NCI-H446 treated with DMSO at 0.1 percent for 48 hours (cell line): ENCODE measurements at regions not wholly inside any gene's neighbourhood (a gene's known extent, or its start where the extent isn't known, plus 50 kb on each side); places are given as distances from the start of the nearest gene placed in this dataset.
"Not testable (repeated sequence)": the region's sequence is repeated elsewhere in the genome, so short reads cannot be mapped to it uniquely, and the experiment has no call there.

ENCODE experiments used
- DNase-seq: peaks from one replicate; lab custom pipeline; 2025; lab: John Stamatoyannopoulos, UW

DNA sequence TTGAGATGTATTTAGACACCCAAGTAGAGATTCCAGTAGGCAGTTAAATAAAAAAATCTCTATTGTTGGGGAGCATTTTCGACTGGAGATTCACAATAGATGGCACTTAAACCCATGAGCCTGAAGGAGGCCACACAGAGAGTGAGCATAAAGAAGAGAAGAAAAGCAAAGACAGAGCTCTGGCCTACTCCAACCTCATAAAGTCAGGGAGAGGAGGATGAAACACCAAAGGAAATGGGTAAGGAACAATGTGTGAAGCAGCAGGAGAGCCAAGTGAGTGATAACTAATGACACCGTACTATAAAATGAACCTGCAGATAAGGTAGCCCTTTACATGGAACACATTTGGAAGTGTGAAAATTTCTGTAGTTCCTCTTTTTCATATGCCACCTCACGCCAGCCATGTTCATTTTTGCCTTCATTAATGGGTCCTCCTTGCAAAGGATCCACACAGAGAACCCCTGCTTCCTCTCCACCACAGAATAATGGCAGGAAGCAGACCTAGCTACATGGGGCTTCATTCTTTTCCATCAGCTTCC, 150.0 kb upstream of the SYT10 start:
- no peak for DNase-seq

DNA sequence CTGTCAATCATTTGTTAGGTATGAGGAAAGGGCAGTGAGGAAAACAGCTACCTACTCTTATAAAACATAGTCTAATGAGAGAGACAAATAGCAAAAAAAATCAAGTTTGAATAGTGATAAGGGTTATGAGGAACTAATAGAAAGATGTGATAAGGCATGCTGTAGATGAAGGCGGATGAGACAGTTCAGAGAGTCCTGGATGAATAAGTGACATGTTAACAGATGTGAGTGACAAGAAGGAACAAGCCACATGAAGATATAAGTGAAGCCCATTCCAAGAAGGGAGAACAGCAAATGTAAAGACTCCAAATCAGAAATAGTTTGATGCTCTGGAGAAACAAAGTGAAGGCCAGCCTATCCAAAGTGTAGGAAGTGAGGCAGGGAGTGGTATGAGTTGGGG, 154.1 kb upstream of the SYT10 start:
- DNase-seq: no peak

DNA sequence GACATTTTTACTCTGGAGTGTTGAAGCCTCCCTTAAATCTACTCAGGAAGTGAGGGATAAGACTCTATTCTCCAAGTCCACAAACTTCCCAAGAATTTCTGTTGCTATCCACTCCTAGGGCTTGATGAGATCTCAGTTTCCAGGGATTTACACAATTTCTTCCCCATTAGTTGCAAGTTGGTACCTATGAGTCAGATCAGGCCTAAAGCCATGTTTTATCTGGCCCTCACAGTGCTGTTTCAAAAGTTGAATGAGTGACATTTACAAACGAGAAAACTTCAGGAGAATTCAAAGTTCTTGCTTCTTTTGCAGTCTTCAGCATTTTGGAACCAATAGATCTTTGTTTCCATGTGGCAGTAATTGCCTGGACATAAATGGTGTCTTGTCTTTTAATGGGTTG, 156.4 kb upstream of the SYT10 start:
- no peak for DNase-seq

DNA sequence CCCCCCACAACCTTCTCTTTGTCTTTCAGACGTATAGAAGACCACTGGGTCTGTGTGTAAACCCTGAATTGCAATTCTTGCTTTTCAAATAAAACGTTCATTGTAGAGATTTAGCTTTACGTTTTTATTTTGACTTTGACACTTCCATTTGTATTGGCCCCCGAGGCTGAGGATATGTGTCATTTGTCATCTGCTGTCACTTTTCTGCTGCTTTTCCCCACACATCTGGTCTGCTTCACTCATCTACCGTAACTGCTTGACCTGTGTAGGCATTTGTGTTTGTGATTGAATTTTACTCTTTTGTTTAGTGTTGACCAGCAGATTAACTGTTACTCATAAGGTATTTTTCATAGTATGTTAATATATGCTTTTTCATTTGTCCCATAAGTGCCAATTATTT, 157.2 kb upstream of the SYT10 start:
- DNase-seq: no peak

DNA sequence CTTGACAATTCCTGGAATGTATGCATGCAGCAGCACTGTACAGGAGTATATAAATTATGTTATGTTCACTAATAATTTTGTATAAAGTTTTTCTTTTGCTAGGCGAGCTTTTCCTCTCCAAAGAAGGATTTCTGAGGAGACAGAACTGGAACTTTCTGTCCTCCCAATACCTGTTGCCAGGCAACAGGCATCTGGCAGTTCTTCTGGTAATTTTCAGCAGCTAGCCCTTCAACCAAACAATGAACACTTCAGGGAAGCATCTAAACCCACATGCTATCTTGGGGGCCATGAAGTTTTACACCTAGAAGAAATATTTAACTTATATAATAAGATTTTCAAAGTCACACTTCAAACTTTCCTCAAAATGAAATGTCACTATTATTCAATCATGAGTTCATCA, 162.9 kb upstream of the SYT10 start:
- no peak for DNase-seq

DNA sequence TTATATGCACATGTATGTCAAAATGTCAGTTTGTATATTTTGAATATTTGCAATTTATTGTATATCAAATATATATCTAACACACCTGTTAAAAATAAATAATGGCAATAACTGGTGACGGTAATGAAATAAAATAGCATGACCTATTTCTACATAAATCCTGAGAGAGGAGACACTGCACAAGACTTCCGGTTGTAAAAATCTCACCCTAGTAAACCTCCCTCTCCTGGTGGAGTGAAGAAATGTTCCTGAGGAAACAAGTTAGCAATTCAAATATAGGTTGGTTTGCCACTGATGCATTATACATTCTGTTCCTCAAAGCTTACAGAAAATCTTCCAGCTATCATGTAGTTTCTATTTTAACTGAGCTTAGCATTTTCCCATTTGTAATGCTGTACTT, 166.1 kb upstream of the SYT10 start:
- DNase-seq: no peak

DNA sequence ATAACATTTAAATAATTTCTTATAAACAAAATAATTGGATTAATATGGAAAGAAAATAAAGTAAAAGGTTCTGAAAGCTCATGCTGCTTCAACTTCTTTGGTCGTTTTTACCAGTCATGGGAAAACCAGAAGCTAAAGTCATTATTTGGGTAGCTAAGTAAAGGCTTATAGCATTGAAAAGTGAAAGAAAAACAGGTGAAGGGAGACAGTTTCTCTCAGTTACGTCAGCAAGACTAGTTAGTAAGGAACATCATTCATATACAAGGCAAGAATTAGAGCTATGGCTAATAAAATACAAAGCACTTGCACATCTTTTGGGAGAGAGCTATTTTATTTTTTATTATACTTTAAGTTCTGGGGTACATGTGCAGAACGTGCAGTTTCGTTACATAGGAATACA, 170.3 kb upstream of the SYT10 start:
- no peak for DNase-seq

DNA sequence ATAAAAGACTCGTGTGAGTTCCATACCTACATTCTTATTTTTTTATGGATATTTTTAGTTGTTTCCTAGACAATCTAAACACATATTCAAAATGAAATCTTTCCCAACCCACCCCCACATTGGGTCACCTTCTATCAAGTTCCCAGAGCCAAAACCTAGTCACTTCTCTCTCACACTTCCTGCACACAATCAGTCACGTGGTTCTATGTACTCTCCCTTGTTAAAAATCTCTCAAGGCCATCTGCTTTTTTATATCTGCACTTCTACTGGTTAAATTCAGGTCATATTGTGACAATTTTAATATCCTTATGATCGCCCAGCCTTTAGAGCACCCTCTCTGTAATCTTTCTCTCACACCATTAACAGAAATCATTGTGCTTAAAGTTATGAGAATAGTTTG, 175.0 kb upstream of the SYT10 start:
- DNase-seq: no peak

DNA sequence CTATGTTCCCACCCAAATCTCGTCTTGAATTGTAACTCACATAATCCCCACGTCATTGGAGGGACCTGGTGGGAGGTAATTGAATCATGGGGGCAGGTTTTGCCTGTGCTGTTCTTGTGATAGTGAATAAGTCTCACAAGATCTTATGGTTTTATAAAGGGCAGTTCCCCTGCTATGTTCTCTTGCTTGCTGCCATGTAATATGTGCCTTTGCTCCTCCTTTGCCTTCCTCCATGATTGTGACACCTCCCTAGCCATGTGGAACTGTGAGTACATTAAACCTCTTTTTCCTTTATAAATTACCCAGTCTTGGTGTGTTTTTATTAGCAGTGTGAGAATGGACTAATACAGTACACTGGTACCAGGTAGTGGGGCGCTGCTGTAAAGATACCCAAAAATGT, 177.6 kb upstream of the SYT10 start:
- no peak for DNase-seq

DNA sequence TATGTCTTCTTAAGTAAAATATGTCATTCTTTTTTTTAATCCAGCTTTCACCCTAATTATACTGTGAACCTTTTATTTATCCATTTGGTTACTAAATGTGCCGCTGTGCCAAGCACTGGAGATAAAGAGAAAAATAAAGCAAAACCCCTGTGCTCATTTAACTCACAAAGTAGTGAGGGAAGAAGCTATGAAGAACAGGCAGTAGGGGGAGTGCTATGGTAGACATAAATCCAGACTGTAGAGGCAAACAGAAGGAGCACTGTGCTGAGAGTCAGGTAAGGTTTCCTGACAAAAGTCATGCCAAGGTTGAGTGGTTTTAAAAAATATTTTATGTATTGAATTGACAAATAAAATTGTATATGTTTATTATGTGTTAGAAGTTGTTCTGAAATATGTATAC, 188.5 kb upstream of the SYT10 start:
- no peak for DNase-seq

DNA sequence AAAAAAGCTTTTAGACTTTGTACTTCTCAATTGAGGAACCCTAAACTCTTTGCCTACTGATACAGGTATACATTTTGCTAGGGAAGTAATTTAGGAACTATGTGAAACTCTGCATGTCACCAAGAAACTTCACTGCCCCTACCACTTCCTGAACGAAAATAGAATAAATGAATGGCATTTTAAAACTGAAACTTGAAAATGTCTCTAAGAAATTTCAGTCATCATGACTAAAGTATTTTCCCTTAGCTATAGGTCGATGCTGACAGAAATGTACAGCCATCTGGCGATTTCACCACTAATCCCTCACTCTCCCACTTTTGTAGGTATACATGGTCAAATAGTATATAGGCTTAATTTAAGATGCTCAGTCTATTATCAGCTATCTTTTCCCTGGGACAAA, 194.9 kb upstream of the SYT10 start:
- no peak for DNase-seq

DNA sequence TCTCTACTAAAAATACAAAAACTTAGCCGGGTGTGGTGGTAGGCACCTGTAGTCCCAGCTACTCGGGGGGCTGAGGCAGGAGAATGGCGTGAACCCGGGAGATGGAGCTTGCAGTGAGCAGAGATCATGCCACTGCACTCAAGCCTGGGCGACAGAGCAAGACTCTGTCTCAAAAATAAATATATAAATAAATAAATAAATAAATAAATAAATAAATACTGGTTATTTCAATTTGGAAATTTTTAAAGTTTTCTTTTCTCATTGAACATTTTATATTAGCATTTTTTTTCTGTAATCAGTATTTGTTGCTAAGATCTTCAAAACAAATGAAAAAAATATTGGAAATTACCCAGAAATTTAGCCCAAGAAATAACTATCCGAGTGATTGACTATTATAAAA, 197.3 kb upstream of the SYT10 start:
- DNase-seq: not testable (repeated sequence)

DNA sequence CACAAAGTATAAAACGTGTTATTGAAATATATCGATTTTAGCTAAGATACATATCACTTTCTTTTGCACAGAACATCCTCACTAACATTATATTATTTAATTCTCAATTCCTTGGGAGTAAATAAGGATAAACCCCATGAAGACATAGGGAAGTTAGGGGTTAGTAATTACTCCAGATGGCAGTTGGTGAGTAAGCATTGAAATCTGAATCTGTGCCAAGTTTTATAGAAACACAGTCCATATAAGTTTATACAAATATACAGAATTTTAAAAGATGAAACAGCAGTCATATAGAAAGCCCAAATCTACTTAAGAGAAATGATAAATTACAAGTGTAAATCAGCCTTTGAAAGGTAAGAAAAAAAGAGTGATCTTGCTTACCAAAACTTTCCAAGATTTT, 200.4 kb upstream of the SYT10 start:
- peak; percentile 50 for DNase-seq

DNA sequence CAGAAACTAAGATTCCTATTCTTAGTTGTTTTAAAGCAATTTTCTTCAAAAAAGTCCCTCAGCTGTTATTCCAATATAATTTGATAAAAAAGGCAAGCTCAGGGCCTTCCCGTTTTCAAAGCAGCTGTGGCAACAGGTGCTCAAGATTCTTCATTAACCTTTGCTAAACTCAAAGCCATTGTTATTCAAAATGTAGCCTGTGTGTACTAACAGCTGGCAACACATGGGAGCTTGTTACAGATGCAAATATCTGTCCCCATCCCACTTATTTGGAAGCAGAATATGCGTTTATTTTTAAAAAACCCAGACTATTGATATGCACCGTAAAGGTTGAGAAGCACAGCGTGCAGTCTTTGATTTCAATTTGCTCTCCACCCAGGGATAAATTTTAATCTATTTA, 210.4 kb upstream of the SYT10 start:
- no peak for DNase-seq

DNA sequence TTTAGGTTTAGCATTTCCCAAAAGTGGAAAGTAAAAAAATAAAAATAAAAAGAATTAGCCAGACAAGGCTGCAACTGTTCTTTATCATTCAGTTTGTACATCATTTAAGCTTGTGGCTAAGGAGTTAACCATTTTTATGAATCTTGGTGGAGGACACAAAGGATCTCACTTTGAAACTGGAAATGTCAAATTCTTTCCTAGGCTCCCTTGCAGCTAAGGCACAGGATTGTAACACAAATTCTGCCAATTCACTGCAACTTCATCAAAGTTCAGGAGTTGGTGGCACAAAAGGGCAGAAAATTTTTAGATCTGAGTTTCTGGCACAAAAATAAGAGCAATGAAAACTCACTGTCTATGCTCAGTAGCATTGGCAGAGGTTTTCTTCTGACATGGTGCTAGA, 211.2 kb upstream of the SYT10 start:
- DNase-seq: no peak

DNA sequence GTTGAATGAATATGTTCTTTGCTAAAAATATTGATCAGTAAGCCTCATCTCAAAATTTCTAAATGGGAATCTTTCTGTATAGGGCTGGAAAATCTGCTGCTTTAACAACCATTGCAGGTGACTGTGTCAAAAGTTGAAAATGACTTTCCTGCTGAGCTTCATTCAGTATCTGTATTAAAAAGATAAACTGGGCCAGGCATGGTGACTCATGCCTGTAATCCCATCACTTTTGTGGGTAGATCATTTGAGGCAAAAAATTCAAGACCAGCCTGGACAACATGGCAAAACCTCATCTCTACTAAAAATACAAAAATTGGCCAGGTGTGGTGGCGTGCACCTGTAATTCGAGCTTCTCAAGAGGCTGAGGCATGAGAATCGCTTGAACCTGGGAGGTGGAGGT, 213.7 kb upstream of the SYT10 start:
- DNase-seq: no peak

DNA sequence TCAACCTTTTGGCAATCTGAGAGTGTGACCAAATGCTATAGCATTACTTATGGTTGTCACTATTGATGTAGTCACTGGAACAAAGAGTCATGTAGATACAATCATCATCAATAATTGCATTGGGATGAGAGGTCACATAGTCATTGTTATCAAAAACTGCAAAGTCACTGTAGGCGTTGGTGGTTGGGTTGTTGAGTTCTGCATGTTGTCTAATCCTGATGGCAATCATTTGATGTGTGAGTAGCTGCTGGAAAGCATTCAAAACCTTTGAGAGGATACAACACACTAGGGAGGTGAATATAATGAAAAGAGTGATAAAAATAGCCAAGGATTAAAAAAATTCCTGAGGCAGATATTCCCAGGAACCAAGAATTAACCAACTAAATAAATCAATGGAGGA, 214.7 kb upstream of the SYT10 start:
- DNase-seq: no peak

DNA sequence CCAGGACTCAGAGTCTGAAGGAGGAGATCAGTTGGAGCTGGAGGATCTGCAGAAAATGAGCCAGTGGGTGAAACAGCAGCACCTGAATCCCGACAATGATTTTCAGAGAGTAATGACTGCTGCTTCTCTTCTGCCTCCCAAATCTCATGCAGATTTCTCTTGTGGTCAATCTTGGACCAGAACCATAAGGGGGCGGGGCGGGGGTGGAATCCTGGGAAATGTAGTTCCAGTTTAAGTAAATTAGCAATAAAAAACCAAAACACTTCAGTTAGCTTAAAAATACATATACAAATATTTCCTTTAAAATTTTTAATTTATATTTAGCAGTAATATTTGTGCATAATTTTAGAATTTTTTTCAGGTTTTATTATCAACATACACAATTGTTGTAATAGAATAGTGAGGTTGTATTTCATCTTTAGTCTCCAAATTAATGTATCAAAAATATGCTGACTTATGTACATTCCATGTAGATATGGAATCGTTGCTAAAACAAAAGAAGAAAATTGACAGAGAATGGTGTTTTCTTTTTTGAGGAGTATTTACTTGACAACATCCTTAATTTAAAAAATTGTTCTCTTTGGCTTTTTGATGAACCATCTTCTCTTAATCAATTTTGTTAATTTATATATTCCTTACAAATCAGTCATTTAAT, 223.5 kb upstream of the SYT10 start:
- no peak for DNase-seq

DNA sequence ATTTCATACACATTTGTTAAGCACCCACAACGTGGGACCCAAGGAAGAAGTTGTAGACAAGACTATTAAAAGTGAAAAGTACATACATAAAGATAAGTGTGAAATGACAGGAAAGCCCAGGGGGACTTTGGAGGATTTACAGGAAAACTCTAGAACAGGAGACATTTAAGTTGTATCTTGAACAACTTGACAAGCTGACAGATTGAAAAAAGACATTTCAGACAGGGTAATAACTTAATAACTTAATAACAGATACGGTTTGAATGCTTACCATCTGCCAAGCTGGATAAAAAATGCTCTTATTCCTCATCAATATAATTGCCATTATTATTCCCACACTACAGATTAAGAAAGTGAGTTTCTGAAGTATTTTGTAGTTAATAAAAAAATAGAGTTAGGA, 229.7 kb upstream of the SYT10 start:
- no peak for DNase-seq

DNA sequence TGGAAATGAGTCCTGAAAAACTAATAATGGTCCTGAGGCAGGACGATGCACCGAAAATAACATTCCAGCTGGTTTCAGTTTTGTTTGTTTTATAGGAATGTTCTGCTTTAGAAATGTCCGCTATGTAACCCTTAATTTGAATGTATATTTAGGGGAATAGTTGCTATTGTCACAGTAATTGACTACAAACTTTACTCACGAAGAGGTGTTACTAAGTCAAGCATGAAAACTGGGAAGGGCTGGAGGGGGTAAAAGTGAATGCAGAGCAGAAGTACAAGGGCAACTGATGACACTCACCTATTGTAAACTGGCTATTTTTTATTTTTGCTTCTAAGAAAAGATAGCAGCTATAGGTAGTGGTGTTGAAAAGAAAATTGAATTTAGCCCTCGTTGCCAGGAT, 230.7 kb upstream of the SYT10 start:
- no peak for DNase-seq

DNA sequence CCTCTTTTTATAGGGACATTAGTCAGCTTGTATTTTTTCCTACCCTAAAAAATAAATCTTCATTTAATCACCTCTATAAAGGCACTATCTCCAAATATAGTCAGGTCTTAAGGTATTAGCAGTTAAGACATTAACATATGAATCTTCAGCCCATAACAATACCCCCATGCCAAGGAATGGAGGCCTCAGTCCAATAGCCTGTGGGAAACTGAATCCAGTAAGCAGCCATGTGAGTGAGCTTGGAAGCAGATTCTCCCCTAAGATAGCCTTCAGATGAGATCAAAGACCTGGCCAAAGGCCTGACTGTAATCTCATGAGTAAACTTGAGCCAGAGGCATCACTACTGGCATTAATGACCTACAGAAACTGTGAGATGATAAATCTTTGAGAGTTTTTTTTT, 232.1 kb upstream of the SYT10 start:
- no peak for DNase-seq

DNA sequence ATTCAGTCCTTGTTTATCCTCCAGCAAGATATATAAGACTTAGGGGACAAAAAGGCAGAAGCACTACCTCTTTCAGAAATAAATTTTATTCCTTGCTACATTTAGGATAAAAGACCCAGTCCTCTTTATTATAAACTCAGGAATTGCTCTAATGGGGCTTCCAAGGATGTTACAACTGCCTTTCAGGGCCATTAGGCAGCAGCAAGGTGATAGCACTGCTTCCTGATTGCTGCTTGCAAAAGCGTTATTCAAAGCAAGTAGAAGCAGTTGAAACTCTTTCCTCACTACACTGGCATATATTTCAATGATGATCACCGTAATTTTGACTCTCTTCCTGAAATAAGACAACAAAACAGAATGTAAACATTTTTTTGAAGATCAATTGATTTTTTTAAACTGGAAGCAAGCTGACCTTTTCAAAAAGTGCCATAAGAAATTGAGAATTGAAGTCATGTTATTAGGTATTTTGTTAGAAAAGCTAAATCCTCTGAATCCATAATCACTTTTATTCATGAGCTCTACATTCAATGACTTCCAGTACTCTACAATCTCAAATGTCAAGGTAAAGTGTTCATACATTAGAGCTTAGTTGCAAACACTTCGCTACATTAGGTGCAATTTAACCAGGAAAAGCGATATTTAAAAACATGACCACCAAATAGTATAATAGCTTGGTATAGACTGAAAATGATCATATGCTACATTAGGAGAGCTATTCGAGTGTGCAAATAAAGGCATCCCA, 233.4 kb upstream of the SYT10 start:
- DNase-seq: no peak

DNA sequence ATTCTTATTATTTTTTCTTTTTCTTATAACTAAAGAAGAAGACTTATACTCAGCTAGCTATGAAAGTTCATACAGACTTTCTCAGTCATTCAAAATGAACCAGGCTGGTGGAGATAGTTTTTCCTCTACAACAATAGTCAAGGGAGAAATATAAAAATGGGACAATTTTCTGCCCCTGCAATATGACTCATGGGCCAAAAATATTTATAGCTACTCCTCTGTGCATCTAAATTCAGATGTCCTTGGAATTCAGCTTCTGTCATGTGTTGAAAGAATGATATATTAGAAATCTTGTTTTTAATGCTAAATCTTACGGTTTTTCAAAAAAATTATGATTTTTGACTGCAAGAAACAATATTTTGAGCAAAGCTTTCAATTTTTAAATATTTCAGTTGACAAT, 237.2 kb upstream of the SYT10 start:
- no peak for DNase-seq
